Neural cell (in vitro differentiated cells): ENCODE measurements at regions not wholly inside any gene's neighbourhood (a gene's known extent, or its start where the extent isn't known, plus 50 kb on each side); places are given as distances from the start of the nearest gene placed in this dataset.

Experiments
- H2AFZ ChIP-seq: fragments of 200-600, 300-800 bp; sonication (generic), shearing (Covaris generic); 2 replicates; pipeline ENCODE4 v1.6.0; 2014; ENCODE audit warnings: low read depth, mild to moderate bottlenecking, antibody characterized with exemption, low read length, moderate library complexity
- H3F3A ChIP-seq: fragments of 200-600 bp; shearing (Covaris generic); 2 replicates; pipeline ENCODE4 v1.6.1; 2016; ENCODE audit warnings: mild to moderate bottlenecking, moderate library complexity, mixed read lengths, antibody characterized with exemption, low read length; ENCODE audit not compliant: insufficient read depth, poor library complexity, severe bottlenecking
- H3K27ac ChIP-seq: fragments of 200-600, 300-800 bp; sonication (generic), shearing (Covaris generic); 2 replicates; pipeline ENCODE4 v1.5.1; 2014; ENCODE audit warnings: mild to moderate bottlenecking, low read length, moderate library complexity
- H3K27me3 ChIP-seq: fragments of 300-800, 200-600 bp; sonication (generic), shearing (Covaris generic); 2 replicates; pipeline ENCODE4 v1.6.0; 2014; ENCODE audit warnings: mild to moderate bottlenecking, low read depth, low read length, moderate library complexity; ENCODE audit not compliant: insufficient read depth
- H3K36me3 ChIP-seq: fragments of 300-800, 200-600 bp; sonication (generic), shearing (Covaris generic); 2 replicates; pipeline ENCODE4 v1.5.1; 2014; ENCODE audit warnings: mild to moderate bottlenecking, antibody characterized with exemption, low read length, moderate library complexity; ENCODE audit not compliant: insufficient read depth
- H3K4me2 ChIP-seq: fragments of 300-800, 200-600 bp; sonication (generic), shearing (Covaris generic); 2 replicates; pipeline ENCODE4 v1.6.0; 2014; ENCODE audit warnings: mild to moderate bottlenecking, low read length
- H3K4me3 ChIP-seq: fragments of 300-800, 200-600 bp; sonication (generic), shearing (Covaris generic); 2 replicates; pipeline ENCODE4 v1.5.1; 2014; ENCODE audit warnings: mild to moderate bottlenecking, low read length, moderate library complexity
- H3K79me2 ChIP-seq: fragments of 200-600 bp; shearing (Covaris generic); replicated peaks from 2 replicates; pipeline ENCODE4 v1.6.0; 2014; ENCODE audit warnings: mild to moderate bottlenecking, low read length, moderate library complexity; ENCODE audit not compliant: insufficient read depth
- H3K9ac ChIP-seq: fragments of 300-800, 200-600 bp; sonication (generic), shearing (Covaris generic); 2 replicates; pipeline ENCODE4 v1.6.1; 2016; ENCODE audit warnings: mild to moderate bottlenecking, low read length, mixed read lengths
- H3K9me2 ChIP-seq: fragments of 200-600 bp; shearing (Covaris generic); 2 replicates; pipeline ENCODE4 v1.6.1; 2016; ENCODE audit warnings: mild to moderate bottlenecking, low read length, mixed read lengths; ENCODE audit not compliant: insufficient read depth
- H3K9me3 ChIP-seq: fragments of 200-600, 300-800 bp; sonication (generic), shearing (Covaris generic); 2 replicates; pipeline ENCODE4 v1.6.1; 2016; ENCODE audit warnings: mild to moderate bottlenecking, mixed run types, low read length, moderate library complexity, mixed read lengths
- H4K20me1 ChIP-seq: fragments of 200-600 bp; shearing (Covaris generic); 2 replicates; pipeline ENCODE4 v1.6.1; 2016; ENCODE audit warnings: mild to moderate bottlenecking, mixed run types; ENCODE audit not compliant: insufficient read depth
- EP300 ChIP-seq: fragments of 450-650 bp; conservative IDR thresholded peaks from 2 replicates; pipeline ENCODE4 v1.6.1; 2014; ENCODE audit warnings: antibody characterized with exemption, mild to moderate bottlenecking, moderate library complexity; ENCODE audit not compliant: poor library complexity, severe bottlenecking
- EZH2 ChIP-seq: fragments of 200-600, 300-800 bp; shearing (Covaris generic), sonication (generic); IDR thresholded peaks from 2 replicates; pipeline ENCODE4 v1.6.1; 2014; ENCODE audit warnings: antibody characterized with exemption, low read length, borderline replicate concordance, mild to moderate bottlenecking; ENCODE audit not compliant: insufficient read depth, poor library complexity, severe bottlenecking
- MXI1 ChIP-seq: fragments of 450-650 bp; conservative IDR thresholded peaks from 2 replicates; pipeline ENCODE4 v1.6.1; 2014; ENCODE audit warnings: antibody characterized with exemption, mild to moderate bottlenecking; ENCODE audit not compliant: poor library complexity, severe bottlenecking
- POLR2AphosphoS5 ChIP-seq: IDR thresholded peaks from 2 replicates; pipeline ENCODE4 v1.6.1; 2012
- RAD21 ChIP-seq: fragments of 450-650 bp; conservative IDR thresholded peaks from 2 replicates; pipeline ENCODE4 v1.6.1; 2014; ENCODE audit warnings: antibody characterized with exemption, mild to moderate bottlenecking, moderate library complexity
- SMC3 ChIP-seq: fragments of 450-650 bp; conservative IDR thresholded peaks from 2 replicates; pipeline ENCODE4 v1.6.1; 2014; ENCODE audit warnings: antibody characterized with exemption, mild to moderate bottlenecking, moderate library complexity; ENCODE audit not compliant: poor library complexity
- TAF1 ChIP-seq: IDR thresholded peaks from 2 replicates; pipeline ENCODE4 v1.6.1; 2012; ENCODE audit warnings: low read depth
- TF ChIP-seq, protein P1 (sequence below): IDR thresholded peaks from 2 replicates; pipeline ENCODE4 v1.6.1; 2012; ENCODE audit warnings: borderline replicate concordance
- TF ChIP-seq, protein P2 (sequence below): fragments of 450-650 bp; IDR thresholded peaks from 2 replicates; pipeline ENCODE4 v1.5.1; 2014; ENCODE audit warnings: antibody characterized with exemption, mild to moderate bottlenecking, moderate library complexity; ENCODE audit not compliant: poor library complexity, severe bottlenecking

DNA sequence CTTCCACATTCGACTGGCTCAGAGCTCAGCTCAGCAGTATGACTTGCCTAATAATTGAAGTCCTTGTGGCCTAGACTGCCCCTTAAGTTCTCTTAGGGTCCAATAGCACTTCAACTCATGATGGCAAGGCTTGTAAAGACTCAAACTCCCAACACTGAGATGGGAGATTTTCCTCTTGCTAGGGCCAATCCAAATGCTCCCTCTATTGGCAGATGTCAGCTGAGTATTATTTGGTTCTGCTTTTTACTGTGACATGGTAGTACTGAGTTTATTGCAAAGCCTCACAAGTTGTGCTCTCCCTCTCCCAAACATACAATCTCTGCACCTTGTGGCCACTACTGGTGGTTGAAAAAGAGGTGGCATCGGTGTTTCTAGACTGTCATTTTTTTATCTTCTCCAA is 164.2 kb downstream of the ALG10 start:
- no peak overlapping the region for H3K9ac ChIP-seq
- no peak overlapping the region for H3K27ac ChIP-seq
- no peaks in the 10 kb centered on the region for H3K9me3 ChIP-seq

DNA sequence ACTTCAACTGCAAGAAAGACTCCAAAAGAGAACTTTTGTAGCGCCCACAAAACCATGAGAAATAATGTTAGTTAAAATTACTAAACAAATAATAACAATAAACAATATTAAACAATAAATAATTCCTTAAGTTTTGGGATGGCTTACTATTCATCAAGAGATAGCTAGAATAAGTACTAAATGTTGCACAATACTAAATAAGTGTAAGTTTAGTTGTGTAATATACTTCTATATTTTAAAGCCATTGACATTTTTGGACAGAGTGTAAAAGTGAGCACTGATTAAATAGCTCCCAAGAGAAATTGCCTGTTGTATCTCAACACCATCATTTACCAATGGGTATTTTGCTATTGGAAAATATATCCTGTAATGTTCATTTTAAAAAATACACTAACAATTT is 166.7 kb downstream of the ALG10 start:
- Histone ChIP-seq H2AFZ (no peak overlapping the region), H3F3A (no peaks in the 10 kb centered on the region), H3K36me3 (no peaks in the 10 kb centered on the region), H3K79me2 (no peaks in the 10 kb centered on the region), H3K4me3 (no peak overlapping the region), H3K9ac (no peak overlapping the region), H3K27ac (no peak overlapping the region), H3K4me2 (no peak overlapping the region), H3K27me3 (no peaks in the 10 kb centered on the region), H3K9me2 (no peaks in the 10 kb centered on the region), H4K20me1 (no peaks in the 10 kb centered on the region), H3K9me3 (no peaks in the 10 kb centered on the region)
- no peak for TF ChIP-seq EZH2
- TF ChIP-seq, protein P1, sequence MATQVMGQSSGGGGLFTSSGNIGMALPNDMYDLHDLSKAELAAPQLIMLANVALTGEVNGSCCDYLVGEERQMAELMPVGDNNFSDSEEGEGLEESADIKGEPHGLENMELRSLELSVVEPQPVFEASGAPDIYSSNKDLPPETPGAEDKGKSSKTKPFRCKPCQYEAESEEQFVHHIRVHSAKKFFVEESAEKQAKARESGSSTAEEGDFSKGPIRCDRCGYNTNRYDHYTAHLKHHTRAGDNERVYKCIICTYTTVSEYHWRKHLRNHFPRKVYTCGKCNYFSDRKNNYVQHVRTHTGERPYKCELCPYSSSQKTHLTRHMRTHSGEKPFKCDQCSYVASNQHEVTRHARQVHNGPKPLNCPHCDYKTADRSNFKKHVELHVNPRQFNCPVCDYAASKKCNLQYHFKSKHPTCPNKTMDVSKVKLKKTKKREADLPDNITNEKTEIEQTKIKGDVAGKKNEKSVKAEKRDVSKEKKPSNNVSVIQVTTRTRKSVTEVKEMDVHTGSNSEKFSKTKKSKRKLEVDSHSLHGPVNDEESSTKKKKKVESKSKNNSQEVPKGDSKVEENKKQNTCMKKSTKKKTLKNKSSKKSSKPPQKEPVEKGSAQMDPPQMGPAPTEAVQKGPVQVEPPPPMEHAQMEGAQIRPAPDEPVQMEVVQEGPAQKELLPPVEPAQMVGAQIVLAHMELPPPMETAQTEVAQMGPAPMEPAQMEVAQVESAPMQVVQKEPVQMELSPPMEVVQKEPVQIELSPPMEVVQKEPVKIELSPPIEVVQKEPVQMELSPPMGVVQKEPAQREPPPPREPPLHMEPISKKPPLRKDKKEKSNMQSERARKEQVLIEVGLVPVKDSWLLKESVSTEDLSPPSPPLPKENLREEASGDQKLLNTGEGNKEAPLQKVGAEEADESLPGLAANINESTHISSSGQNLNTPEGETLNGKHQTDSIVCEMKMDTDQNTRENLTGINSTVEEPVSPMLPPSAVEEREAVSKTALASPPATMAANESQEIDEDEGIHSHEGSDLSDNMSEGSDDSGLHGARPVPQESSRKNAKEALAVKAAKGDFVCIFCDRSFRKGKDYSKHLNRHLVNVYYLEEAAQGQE: no peak

More for the DNA sequence above, 164.2 kb downstream of the ALG10 start:
- H3K4me2 ChIP-seq: no peak overlapping the region
- TF ChIP-seq EP300: no peak
- H3K36me3 ChIP-seq: no peaks in the 10 kb centered on the region
- no peaks in the 10 kb centered on the region for H3F3A ChIP-seq
- no peaks in the 10 kb centered on the region for H3K27me3 ChIP-seq
- H3K4me3 ChIP-seq: no peak overlapping the region
- H3K79me2 ChIP-seq: no peaks in the 10 kb centered on the region
- no peaks in the 10 kb centered on the region for H3K9me2 ChIP-seq
- H2AFZ ChIP-seq: no peak overlapping the region
- H4K20me1 ChIP-seq: no peaks in the 10 kb centered on the region

DNA sequence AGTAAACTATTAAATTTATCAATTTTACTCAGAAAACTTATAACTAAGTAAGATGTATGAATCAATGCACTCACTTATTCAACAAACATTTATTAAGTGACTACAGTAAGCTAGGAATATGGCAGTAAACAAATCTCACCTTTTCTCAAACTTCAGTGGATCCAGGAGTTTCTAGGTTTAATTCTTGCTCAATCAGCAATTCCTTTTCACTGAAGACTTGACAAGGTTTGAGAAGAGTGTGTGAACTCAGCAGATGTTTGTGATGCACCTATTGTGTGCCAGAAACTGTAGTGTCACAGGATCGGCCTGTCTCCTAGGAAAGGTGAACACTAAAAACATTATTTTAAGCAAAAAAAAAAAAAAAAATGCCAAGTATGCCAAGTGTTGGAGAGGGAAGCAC is 167.8 kb downstream of the ALG10 start:
- no peak overlapping the region for H3K4me2 ChIP-seq
- H3K79me2 ChIP-seq: no peaks in the 10 kb centered on the region
- no peak overlapping the region for H3K9ac ChIP-seq
- no peak overlapping the region for H3K4me3 ChIP-seq
- H3F3A ChIP-seq: no peaks in the 10 kb centered on the region
- no peaks in the 10 kb centered on the region for H3K9me3 ChIP-seq
- TF ChIP-seq POLR2AphosphoS5 (no peak), EP300 (no peak), RAD21 (no peak)
- H2AFZ ChIP-seq: no peak overlapping the region
- no peaks in the 10 kb centered on the region for H3K27me3 ChIP-seq
- H3K9me2 ChIP-seq: no peaks in the 10 kb centered on the region
- no peaks in the 10 kb centered on the region for H4K20me1 ChIP-seq
- H3K36me3 ChIP-seq: no peaks in the 10 kb centered on the region
- H3K27ac ChIP-seq: no peak overlapping the region

DNA sequence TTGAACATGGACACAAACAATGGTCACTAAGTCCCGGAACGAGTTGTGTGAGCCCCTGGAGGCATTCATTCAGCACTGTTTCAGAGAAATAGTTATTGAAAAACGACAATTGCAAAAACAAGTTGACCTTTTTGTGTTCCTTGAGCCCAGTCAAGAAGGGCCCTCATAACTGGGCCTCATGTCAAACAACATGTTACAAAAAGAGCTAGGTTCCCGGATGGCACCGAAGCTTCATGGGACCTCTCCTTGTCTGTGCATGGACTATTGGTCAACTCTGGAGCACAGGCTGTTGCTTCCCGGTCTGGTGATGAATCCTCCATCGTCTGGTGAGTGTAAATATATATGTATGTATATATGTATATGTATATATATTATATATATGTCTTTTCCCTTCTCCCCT is 176.6 kb downstream of the ALG10 start:
- Histone ChIP-seq H3K9me2 (no peaks in the 10 kb centered on the region), H3K9ac (no peak overlapping the region), H3K9me3 (no peaks in the 10 kb centered on the region), H3K4me3 (no peak overlapping the region), H3F3A (no peaks in the 10 kb centered on the region), H3K27me3 (no peaks in the 10 kb centered on the region), H3K36me3 (no peaks in the 10 kb centered on the region), H3K4me2 (no peak overlapping the region), H4K20me1 (no peaks in the 10 kb centered on the region), H3K79me2 (no peaks in the 10 kb centered on the region), H3K27ac (no peak overlapping the region), H2AFZ (no peak overlapping the region)
- TF ChIP-seq MXI1 (no peak), EP300 (no peak), TAF1 (no peak), POLR2AphosphoS5 (no peak), EZH2 (no peak), RAD21 (no peak), SMC3 (no peak)
- TF ChIP-seq, protein P2, sequence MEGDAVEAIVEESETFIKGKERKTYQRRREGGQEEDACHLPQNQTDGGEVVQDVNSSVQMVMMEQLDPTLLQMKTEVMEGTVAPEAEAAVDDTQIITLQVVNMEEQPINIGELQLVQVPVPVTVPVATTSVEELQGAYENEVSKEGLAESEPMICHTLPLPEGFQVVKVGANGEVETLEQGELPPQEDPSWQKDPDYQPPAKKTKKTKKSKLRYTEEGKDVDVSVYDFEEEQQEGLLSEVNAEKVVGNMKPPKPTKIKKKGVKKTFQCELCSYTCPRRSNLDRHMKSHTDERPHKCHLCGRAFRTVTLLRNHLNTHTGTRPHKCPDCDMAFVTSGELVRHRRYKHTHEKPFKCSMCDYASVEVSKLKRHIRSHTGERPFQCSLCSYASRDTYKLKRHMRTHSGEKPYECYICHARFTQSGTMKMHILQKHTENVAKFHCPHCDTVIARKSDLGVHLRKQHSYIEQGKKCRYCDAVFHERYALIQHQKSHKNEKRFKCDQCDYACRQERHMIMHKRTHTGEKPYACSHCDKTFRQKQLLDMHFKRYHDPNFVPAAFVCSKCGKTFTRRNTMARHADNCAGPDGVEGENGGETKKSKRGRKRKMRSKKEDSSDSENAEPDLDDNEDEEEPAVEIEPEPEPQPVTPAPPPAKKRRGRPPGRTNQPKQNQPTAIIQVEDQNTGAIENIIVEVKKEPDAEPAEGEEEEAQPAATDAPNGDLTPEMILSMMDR: no peak
- TF ChIP-seq, protein P1: no peak
